GF-D8 (cell line): ENCODE measurements at regions not wholly inside any gene's neighbourhood (a gene's known extent, or its start where the extent isn't known, plus 50 kb on each side); places are given as distances from the start of the nearest gene placed in this dataset.

ENCODE experiments used
- DNase-seq: peaks from one replicate; lab custom pipeline; 2025; lab: John Stamatoyannopoulos, UW

DNA sequence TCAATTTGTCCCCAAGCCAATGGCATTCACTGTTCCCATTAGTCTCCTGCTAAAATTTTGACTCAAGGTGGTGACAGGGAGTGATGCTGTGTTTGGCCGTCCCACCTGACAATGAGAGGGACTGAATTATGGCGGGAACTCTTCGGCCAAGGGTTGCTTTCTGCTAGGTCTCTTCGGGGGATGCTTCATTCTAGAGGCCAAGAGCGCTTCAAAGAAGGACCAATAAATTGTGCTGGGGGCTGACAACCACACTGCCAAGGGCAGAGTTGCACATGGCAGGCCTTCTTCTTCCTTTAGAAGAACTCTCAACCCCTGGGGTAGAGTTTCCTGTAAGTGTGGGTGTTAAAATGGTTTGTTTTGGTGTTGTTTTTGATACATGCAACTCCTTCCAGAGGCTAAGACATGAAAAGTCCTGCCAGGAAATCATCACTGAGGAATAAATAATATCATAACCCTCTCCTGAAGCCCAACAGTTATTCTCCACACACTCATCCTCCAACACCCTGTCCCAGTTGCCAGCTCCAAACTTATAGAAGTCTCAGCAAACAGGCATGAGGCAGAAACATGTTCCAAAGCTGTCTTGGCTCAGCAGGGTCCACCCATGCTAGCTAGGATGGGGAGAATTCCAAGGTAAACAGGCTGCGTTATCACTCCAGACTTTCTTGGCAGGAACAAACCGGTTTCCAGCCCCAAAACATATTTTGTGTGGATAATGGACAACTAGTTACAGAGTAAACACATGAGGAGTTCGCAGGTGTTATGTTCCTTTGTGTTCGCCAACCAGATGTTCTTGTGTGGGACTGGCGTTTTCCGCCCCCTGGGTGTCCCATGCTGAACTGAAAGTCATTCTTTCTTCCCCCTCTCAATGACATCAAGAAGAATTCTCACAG, 396.7 kb upstream of the RGMA start:
- DNase-seq, result no peak

GRCh38 chr15:93483923-93484322, 394.9 kb upstream of the RGMA start:
- DNase-seq, result no peak

DNA sequence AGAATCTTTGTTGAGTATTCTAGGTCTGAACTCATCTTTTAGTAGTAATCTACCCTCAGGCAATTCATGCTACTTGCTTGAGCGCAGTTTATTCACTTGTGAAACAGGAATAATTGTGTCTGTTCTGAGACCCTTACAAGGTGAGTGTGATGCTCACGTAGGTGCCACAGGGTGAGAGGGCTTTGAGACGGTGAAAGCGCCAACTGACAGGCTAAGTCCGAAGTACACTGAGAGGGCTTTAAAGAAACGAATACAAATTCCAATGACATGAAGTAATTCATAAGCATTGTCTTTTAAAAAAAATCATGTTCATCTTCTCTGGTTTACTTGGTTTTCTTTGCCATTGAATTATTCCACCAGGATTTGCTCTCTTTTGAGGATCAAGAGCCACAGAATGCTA, 393.7 kb upstream of the RGMA start:
- DNase-seq, result no peak

DNA sequence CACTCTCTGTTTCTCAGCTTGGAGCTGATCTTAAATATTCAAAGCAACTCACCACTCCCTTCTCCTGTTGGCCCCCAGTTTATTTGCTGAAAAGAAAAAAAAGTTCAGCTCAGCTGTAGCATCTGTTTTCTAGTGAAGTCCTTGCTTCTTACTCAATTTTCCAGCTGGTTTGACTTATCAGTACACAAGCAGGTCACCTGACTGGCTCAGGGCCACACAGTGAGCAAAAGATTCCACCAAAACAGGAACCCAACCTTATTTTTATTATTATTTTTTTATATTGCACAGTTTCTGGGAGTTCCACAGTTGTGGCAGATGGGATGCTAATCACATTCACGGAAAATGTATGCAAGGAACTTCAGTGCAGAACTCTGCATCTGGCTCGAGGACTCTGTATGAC, 390.7 kb upstream of the RGMA start:
- DNase-seq, result no peak

- DNase-seq, result no peak
These were observed 389.9 kb upstream of the RGMA start for GRCh38 chr15:93478947-93479346.

DNA sequence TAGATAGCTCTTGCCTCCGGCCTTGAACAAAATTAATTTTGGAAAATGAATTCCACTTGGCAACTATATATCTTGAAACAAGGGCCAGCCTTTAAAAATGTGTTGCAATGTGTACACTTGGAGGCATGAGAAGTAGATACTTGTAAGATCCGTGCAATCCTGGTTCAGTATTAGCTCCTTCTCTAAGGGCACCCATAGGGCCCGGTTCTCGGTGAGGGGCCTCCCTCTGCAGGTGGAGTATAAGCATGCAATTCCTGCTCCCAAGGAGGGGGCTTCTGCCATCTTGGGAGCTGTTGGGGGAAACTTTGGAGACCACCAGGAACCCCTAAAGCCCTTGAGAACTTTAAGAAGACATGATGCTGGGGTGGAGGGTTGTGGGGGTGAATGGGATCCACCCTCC, 388.7 kb upstream of the RGMA start:
- DNase-seq, result no peak

- no peak for DNase-seq
These were observed 388.2 kb upstream of the RGMA start for GRCh38 chr15:93477188-93477587.

GRCh38 chr15:93476491-93477177, 387.6 kb upstream of the RGMA start:
- DNase-seq, result no peak

DNA sequence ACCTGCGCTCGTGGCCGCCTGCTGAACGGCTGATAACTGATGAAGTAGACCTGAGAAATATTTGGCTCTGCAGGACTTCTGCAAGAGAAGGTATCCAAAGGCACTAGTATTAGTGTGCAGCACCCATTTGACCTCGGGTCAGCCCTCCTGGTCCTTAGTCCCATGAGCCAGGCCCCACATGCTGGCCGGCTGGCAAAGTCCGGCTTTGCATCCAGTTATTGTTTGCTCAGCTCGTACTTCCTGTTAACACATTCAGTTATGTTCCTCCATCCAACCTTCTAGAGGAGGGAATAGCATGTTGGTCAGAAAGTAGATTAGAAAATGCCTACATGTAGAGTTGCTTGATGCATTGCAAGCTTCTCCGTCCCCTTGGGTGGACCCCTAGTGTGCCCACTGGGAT, 385.7 kb upstream of the RGMA start:
- no peak for DNase-seq

- DNase-seq, result no peak
These were observed 381.0 kb upstream of the RGMA start for GRCh38 chr15:93469994-93470393.

DNA sequence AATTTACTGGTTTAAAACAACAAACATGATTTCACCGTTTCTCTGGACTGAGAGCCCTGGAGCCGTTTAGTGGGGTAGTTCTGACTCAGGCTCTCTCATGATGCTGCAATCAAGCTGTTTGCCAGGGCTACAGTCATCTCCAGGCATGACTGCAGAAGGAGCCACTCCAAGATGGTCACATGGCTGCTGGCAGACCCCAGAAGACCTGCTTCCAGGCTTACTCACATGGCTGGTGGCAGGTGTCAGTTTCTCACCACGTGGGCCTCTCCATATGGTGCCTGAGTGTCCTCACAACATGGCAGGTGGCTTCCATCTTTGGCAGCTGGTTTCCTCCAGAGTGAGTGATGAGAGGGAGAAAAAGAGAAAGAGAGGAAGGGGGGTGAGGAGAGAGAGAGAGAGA, 378.3 kb upstream of the RGMA start:
- no peak for DNase-seq

- no peak for DNase-seq
These were observed 377.4 kb upstream of the RGMA start for GRCh38 chr15:93466380-93466779.

GRCh38 chr15:93462690-93463089, 373.7 kb upstream of the RGMA start:
- DNase-seq, result no peak

DNA sequence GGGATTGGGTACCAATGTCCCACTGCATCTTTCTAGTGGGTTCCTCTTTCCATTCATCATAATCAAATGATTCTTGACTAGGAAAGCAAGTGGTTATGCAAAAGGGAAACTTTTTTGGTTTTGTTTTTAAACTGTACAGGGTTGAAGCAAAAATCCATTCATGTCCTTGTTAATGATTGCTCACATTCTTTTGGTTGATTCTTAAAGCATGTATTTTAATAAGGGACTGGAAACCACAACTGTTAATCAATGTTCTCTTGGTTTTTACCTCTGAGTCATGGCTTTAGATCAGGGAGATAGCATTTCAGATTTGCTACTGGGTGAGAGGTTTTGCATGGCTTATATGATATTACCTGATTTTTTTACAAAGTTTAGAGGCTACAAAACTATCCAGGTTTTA, 371.7 kb upstream of the RGMA start:
- no peak for DNase-seq

- no peak for DNase-seq
These were observed 370.4 kb upstream of the RGMA start for GRCh38 chr15:93459396-93459795.

GRCh38 chr15:93458597-93458996, 369.6 kb upstream of the RGMA start:
- DNase-seq, result no peak

DNA sequence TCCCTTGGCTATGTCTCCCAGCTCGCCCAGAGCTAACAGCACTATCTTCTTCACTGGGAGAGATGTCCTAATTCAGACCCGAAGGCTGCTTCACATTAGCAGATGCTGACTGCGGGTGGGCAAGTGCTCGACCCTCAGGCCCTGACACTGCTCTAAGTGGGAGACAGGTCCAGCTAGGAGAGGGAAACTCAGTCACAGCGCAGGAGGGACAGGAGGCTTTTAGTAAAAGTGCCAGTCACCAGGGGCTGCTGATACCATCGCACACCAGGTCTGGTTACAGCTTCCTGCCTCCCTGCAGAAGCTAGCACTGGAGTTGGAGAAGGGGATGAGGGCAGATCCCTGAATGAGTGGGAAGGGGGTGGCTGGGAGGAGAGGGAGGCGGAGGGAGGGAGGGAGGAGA, 365.8 kb upstream of the RGMA start:
- DNase-seq, result no peak

GRCh38 chr15:93452537-93453211, 363.7 kb upstream of the RGMA start:
- DNase-seq, result no peak

GRCh38 chr15:93451822-93452221, 362.8 kb upstream of the RGMA start:
- DNase-seq, result no peak

DNA sequence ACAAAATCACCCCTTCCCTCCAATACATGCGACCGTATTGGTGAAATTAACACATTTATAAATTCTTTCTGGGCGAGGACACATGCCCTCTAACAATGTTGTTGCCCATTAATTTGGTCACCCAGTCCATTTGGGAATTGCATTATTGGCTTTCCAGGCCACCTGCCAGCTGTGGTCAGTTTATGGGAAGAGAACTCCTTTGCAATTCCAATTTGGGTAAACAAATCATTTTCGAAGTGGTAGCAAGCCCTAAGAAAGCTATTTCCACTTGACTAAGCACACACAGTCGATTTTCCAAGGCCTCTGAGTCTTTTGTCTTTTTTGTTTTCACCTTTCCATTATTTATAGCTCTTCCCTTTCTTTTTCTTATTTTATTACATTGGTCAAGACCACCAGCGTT, 362.3 kb upstream of the RGMA start:
- DNase-seq, result no peak

DNA sequence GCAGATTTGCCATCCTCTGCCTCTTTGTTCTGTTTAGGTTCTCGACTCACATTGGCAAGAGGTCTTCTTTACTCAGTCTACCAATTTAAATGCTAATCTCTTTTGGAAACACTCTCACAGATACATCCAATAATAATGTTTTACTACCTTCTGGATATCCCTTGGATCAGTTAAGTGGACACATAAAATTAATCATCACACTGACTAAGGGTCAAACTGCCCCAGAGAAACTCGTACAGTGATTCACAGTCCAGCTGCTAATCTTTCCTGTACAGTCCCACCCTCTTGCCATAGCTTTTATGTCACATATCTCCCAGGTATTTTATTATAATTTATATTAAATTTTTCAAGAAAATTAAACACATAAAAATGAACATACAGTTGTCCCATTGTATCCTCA, 360.8 kb upstream of the RGMA start:
- no peak for DNase-seq

DNA sequence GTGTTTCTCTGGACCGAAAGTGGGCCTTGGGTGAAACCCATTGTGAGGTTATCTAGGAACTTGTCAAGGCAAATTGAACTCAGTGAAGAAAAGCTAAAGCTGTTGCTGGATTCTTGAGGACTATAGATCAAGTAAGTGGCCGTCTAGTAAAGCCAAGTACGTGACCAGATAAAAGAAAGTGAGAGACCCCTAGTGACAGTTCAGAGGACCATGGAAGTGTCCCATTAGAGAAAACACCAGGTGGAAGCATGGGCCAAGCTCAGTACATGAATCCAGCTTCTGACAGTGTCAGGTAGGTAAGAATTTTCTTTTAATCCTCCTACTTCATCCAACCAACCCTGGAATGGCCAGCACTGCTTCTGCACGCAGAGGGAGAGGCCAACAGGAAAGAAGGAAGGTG, 349.3 kb upstream of the RGMA start:
- no peak for DNase-seq

- no peak for DNase-seq
These were observed 343.5 kb upstream of the RGMA start for GRCh38 chr15:93432474-93432873.
